ENCODE measurements at regions not wholly inside any gene's neighbourhood (a gene's known extent, or its start where the extent isn't known, plus 50 kb on each side); places are given as distances from the start of the nearest gene placed in this dataset.

DNA sequence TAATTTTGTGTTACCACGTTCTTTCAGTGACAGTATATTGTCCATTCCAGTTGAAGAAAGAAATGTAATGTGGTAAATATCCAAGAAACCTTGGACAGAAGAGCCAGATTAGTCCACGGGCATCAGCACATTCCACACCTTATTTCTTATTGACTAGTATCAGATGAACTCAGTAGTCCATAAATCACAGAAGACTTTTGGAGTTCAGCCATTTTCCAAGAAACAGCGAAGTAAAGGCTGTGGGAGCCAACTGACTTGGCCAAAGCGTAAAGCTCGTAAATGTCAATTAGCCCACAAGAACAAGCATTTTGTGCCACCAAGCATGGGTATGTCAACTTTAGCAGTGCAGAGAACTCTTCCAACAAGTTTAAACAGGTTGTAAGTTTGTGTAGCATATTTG lies 60.2 kb upstream of the STARD4 start:
- no peak for DNase-seq

- DNase-seq = no peak
These were observed 50.9 kb upstream of the STARD4 start for GRCh38 chr5:111563031-111563822.

DNA sequence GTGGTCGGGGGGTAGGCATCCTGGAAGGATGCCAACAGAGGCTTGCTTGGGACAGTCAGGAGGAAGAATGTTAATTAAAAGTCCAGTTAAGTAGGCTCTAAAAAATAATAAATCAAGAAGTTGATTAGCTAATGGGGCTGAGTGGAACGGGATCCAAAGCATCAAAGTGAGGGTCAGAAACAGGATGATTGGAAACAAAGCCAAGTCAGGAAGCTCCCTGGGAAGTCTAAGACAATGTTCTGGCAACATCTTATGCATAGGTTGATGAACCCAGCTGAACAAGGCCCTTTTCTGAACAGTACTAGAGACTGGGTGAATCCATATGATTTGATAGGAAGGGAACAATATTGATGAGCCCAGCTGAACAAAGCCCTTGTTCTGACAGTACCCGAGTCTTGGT lies 50.2 kb upstream of the STARD4 start:
- no peak for DNase-seq
